H1 (cell line): ENCODE measurements at regions not wholly inside any gene's neighbourhood (a gene's known extent, or its start where the extent isn't known, plus 50 kb on each side); places are given as distances from the start of the nearest gene placed in this dataset.

ENCODE experiments used
- ATF3 ChIP-seq: IDR thresholded peaks from 2 replicates; pipeline ENCODE4 v1.6.1; 2011; ENCODE audit warnings: low read depth, mild to moderate bottlenecking, low read length; ENCODE audit not compliant: insufficient read depth
- CEBPB ChIP-seq: IDR thresholded peaks from 2 replicates; pipeline ENCODE4 v1.6.1; 2012; ENCODE audit warnings: low read depth, low read length
- CTCF ChIP-seq, 3 experiments: IDR thresholded peaks; 1 replicate in 2 of 3; 2 replicates in 1 of 3; pipeline versions ENCODE4 v1.5.1 to v1.6.1; 2011; ENCODE audit warnings: low read length in 3 of 3, mild to moderate bottlenecking in 3 of 3, inconsistent platforms in 2 of 3, low read depth in 1 of 3, moderate library complexity in 1 of 3; ENCODE audit not compliant: insufficient read depth in 1 of 3; ENCODE audit errors: control extremely low read depth in 1 of 3
- EZH2 ChIP-seq: fragments of 200-600 bp; sonication (generic); IDR thresholded peaks from 2 replicates; pipeline ENCODE4 v1.7.1; 2012; ENCODE audit warnings: low read depth, mild to moderate bottlenecking, moderate library complexity, low read length, inconsistent platforms; ENCODE audit not compliant: severe bottlenecking
- GABPA ChIP-seq: IDR thresholded peaks from 2 replicates; pipeline ENCODE4 v1.6.1; 2011; ENCODE audit warnings: mild to moderate bottlenecking, low read length, moderate library complexity, borderline replicate concordance; ENCODE audit not compliant: insufficient read depth
- GTF2F1 ChIP-seq: IDR thresholded peaks from 2 replicates; pipeline ENCODE4 v1.6.1; 2012; ENCODE audit warnings: low read depth, low read length, improper control_type of control experiment, borderline replicate concordance
- NRF1 ChIP-seq: IDR thresholded peaks from 2 replicates; pipeline ENCODE4 v1.6.1; 2011; ENCODE audit warnings: mild to moderate bottlenecking, low read depth, low read length, improper control_type of control experiment
- POLR2A ChIP-seq, 2 experiments: IDR thresholded peaks; 1 replicate in 1 of 2; 2 replicates in 1 of 2; pipeline ENCODE4 v1.6.1; 2011; ENCODE audit warnings: low read depth in 2 of 2, low read length in 2 of 2, mild to moderate bottlenecking in 2 of 2; ENCODE audit errors: control extremely low read depth in 1 of 2
- POLR2AphosphoS5 ChIP-seq: IDR thresholded peaks from 2 replicates; pipeline ENCODE4 v1.6.1; 2011; ENCODE audit warnings: low read depth, low read length
- SIN3A ChIP-seq, 2 experiments: IDR thresholded peaks in 1 of 2; conservative IDR thresholded peaks in 1 of 2; 2 replicates each; pipeline ENCODE4 v1.6.1; 2011 to 2012; ENCODE audit warnings: low read length in 2 of 2, improper control_type of control experiment in 1 of 2, low read depth in 1 of 2, mild to moderate bottlenecking in 1 of 2
- SP1 ChIP-seq: IDR thresholded peaks from 2 replicates; pipeline ENCODE4 v1.6.1; 2011; ENCODE audit warnings: low read depth, low read length
- TBP ChIP-seq: IDR thresholded peaks from 2 replicates; pipeline ENCODE4 v1.6.1; 2011; ENCODE audit warnings: low read depth, low read length, improper control_type of control experiment
- TCF12 ChIP-seq: IDR thresholded peaks from 2 replicates; pipeline ENCODE4 v1.6.1; 2011; ENCODE audit warnings: low read depth, mild to moderate bottlenecking, low read length

- no peak for TF ChIP-seq TBP
- TF ChIP-seq GTF2F1 = no peak
- no peak for TF ChIP-seq POLR2A (IDR thresholded peaks at IDR 0.05; ENCODE audit: control extremely low read depth in 1 of 2, low read depth in 2 of 2, low read length in 2 of 2)
- no peak for TF ChIP-seq SIN3A (conservative IDR thresholded peaks at IDR 0.05 in 1 of 2, IDR thresholded peaks at IDR 0.05 in 1 of 2; ENCODE audit: low read depth in 1 of 2, low read length in 2 of 2)
- no peak for TF ChIP-seq SP1
- no peak for TF ChIP-seq NRF1
- TF ChIP-seq GABPA = no peak
- TF ChIP-seq CTCF (IDR thresholded peaks at IDR 0.05; ENCODE audit: control extremely low read depth in 1 of 3, insufficient read depth in 1 of 3, low read depth in 1 of 3, low read length in 3 of 3) = no peak
- no peak for TF ChIP-seq CEBPB
- TF ChIP-seq ATF3 = no peak
- no peak for TF ChIP-seq TCF12
- TF ChIP-seq POLR2AphosphoS5 = no peak
- no peak for TF ChIP-seq EZH2
Observed at GRCh38 chr5:167867281-167867680, 424.2 kb upstream of the WWC1 start.
